Dedifferentiated amniotic fluid mesenchymal stem cell (primary cell): ENCODE measurements at regions not wholly inside any gene's neighbourhood (a gene's known extent, or its start where the extent isn't known, plus 50 kb on each side); places are given as distances from the start of the nearest gene placed in this dataset.
"Not testable (repeated sequence)": the region's sequence is repeated elsewhere in the genome, so short reads cannot be mapped to it uniquely, and the experiment has no call there.

ENCODE experiments used
- DNase-seq: peaks from one replicate; pipeline ENCODE4 v3.0.0-alpha.2; 2016; ENCODE audit errors: extremely low spot score

- no peak for DNase-seq
Measured at GRCh38 chr2:236346366-236346765, 82.2 kb upstream of the ASB18 start.

DNA sequence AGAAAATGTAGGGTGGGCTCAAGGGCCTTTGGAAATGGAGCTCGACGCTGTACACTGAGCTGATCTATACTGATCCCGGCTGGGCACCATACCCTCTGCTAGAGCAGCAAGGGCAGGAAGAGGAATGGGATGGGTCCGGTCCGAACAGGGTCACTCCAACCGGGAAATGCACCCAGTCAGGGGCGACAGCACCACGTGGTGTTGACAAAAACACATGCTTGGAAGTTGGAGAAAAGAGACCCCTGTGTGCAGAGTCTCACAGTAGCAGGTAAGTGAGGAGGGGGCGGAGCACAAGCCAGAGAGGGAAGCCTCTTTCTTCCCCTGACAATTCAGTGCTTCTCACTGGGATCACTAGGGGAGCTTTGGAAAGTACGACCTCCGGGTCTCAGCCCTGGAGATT is 84.1 kb upstream of the ASB18 start:
- DNase-seq = no peak

- DNase-seq = no peak
Measured at GRCh38 chr2:236348976-236349375, 84.8 kb upstream of the ASB18 start.

GRCh38 chr2:236350426-236350825 is 86.2 kb upstream of the ASB18 start:
- DNase-seq = no peak

DNA sequence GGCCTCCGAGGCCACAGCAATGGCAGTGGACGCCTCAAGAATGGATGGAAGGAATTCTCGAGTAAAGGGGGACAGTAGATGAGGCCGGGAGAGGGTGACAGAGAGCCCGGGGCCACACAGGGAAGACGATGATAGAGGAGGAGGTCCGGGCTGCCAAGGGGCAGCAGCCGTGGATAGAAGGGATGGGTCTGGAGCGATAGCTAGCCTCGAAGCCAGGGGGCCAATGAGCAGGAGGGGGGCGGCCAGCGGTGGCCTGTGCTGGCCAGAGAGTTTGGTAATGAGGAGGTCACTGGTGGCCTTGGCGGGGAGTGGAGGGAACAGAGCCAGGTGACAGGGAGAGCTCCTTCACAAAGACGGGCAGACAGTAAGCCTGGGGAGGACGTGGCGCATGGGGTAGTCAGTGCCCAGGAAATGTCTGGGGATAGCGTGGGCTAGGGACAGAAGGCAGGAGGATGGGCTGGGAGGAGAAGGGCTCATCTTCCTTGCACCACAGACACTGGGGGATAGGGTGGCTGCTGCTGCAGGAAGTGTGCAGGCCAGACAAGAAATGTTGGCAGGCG is 87.8 kb upstream of the ASB18 start:
- no peak for DNase-seq

GRCh38 chr2:236352761-236353593 is 88.8 kb upstream of the ASB18 start:
- DNase-seq = peak; percentile 42

- DNase-seq = no peak
Measured at GRCh38 chr2:236353594-236353942, 89.4 kb upstream of the ASB18 start.

DNA sequence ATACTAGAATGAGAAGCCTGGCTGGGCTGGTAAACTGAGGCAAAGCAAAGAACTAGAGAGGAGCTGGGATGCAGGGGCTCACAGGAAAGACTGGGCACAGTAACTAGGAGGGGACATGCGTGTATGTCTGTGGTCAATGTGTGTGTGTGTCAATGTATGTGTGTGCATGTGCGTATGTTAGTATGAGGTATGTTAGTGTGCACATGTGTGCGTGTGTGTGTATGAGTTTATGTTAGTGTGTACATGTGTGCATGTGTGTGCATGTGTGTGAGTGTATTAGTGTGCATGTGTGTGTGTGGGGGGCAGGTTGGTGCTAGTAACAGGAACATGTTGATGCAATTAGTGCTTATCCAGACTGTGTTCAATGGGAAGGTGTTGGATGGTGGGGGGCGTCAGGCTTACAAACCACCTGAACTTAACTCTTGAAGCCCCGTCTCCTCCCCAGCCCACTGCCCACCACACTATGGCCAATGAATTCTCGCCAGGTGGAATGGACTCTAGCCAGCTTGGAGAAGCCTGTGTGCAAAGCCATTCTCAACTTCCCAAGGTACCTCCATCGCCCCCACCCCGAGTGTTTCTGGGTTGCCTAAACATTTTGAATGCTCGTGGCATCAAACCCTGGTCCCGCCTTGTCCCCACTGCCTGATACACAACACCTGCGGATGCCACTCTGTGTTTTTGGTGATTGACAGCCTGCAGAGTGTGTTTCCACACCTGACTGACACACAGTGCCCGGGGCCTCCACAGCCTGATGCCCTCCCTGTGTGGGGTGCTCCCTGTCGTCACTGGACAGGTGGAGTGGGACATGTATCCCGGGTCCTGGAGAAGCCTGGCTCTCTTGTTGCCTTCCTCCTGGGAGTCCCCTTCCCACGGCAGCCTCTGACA is 90.1 kb upstream of the ASB18 start:
- no peak for DNase-seq

DNA sequence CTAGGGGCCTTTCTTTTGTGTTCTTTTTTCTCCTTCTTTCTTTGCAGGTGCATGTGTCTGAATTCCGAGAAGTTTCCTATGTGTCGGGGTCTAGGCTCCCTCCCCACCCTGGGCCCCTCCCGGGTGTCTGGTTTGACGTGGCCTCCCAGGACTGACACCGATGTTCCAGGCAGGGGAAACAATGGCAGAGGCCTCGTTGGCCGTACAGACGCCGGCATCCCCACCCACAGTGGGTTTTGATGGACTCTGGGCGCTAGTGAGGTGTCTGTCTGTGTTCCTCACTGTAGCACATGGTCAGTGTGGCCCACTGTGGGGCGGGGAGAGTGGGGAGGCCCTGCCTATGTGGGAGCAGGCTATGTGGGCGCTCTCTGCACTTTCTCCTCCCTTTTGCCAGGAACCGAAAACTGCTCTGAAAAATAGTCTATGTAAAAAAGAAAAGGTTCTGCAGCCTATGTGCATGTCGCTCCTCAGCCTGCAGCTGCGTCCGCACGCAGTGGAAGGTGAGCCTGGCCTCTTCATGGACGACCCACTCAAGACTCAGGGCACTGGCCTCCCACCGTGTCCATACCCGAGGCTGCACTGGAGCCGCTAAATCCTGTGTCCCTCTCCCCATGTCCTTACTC is 90.9 kb upstream of the ASB18 start:
- no peak for DNase-seq

DNA sequence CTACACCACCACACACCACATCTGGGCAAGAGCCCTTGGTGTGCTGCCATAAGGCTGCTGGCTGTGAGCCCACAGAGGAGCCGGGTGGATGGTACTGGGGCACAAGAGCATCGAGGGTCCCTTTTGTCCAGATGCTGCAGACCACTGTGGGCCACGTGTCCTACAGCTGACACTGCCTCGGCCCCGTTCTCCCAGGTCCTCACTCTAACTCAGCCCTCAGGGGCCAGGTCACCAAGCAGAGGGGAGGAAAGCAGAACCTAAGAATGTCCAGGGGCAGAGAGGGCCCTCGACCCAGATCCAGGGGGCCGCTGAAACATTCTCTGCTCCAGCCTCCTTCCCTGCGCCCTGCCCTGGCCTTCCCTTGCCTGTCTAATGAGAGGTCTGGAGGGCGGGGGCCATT is 91.7 kb upstream of the ASB18 start:
- no peak for DNase-seq

DNA sequence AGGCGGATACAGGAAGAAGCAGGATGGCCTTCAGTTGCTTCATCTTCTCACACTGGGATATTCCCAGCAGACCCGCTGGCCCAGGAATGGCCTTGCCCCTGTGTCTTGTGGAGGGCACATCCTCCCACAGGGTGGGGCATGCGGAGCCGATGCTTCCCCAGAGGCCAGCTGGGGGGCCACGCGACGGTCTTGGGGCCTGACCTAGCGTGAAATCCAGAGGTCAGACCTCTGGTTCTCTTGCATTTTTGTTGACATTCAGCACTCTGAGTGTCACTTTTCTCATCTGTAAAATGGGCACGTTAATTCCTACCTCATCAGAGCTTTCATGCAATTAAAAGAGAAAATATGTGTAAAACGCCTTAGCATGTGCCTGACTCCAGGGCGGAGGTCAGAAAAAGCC is 92.1 kb upstream of the ASB18 start:
- not testable (repeated sequence) for DNase-seq

GRCh38 chr2:236358482-236358881 is 94.3 kb upstream of the ASB18 start:
- not testable (repeated sequence) for DNase-seq

DNA sequence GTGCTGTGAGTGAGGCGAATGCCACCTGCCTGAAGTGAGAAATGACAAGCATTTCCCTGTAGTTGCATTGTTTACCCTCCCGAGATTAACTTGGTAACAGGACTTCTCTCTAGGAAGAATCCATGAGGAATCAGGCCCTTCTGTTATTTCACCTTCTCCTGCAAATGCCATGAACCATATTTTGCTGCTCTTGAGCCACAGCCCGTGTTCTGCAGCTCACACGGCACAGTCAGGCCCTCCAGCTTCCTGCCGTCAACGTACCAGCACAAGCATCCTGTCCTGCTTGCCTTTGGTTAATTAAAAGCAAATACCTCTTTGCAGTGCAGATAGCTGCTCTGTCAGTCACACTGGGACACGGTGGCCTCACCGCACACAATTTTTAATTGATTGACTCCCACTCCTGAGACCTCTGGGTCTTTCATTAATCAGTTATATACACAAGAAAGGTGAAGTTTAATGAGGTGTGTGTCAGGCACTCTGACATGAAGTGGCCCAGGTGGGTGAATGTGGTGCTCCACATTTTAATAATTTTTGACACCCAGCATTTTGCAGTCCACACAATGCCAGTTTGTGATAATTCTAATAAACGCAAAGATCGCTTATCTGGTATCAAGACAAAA is 95.3 kb upstream of the ASB18 start:
- no peak for DNase-seq

GRCh38 chr2:236360496-236360895 is 96.3 kb upstream of the ASB18 start:
- DNase-seq = no peak

DNA sequence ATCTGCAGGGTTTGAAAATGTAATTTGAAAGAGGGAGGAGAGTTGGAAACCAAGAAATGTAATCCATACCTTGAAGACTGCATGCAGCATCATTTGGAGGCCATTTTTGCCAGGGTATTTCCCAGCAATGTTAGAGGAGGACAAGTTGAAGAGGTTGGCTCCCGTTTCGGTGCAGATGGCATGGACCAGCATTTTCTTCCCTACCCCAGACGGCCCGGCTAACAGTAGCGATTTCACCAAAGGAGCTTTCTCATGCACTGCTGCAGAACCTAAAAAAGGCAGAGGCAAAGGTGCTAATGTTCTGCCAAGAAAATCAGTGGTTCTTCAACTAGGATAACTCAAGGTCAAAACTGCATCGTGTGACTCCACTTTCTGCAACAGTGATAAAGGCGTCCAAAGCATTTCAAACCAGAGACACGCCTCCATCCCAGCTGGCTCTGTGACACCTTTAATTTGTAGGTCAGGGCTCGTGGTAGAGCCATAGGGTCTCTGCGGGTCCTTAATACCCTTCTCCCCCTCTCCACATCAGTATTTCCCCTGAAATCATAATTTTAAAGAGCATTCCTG is 99.6 kb upstream of the ASB18 start:
- DNase-seq = no peak

GRCh38 chr2:236365258-236366048 is 101.2 kb upstream of the ASB18 start:
- DNase-seq = no peak

GRCh38 chr2:236366049-236366387 is 101.8 kb upstream of the ASB18 start:
- no peak for DNase-seq

GRCh38 chr2:236366397-236366796 is 102.2 kb upstream of the ASB18 start:
- no peak for DNase-seq

DNA sequence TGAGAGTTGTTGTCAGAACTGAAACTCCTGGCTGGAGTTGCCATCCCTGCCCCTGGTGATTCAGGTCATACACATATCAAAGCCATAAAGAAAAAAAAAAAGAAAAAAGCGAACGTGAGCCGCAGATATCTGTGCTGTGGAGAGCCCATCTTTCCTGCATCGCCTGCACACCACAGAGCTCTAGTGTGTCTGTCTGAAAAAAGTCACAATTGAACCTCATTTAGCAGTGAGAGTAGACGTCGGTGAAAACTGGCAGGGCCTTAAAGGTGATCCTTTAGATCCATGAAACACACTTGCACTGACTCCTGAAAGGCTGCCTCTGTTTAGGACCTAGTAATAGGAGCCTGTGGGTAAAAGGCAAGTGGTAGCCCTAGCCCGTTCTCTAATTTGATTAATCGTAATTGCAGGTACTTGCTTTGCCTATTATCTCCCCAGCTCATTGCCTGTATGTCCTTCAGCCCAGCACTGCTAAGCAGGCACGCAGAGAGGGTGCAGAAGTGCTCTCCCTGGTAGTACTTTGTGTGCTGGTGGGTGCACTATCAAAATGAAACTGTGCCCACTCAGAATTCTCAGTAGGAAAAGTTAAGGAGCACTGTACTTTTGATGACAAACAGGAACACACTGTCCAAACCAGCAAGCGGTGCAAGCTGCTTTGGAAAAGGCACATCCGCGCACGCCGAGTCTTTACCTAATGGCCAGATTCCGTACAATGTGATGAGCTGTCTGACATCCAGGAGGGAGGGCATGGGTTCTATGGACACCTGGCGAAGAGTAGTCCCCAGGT is 103.5 kb upstream of the ASB18 start:
- no peak for DNase-seq

- no peak for DNase-seq
Measured at GRCh38 chr2:236369661-236370062, 105.5 kb upstream of the ASB18 start.
